ENCODE measurements at regions not wholly inside any gene's neighbourhood (a gene's known extent, or its start where the extent isn't known, plus 50 kb on each side); places are given as distances from the start of the nearest gene placed in this dataset.

- TF ChIP-seq CTCF (conservative IDR thresholded peaks at IDR 0.05 in 1 of 2, IDR thresholded peaks at IDR 0.05 in 1 of 2; ENCODE audit: low read depth in 1 of 2, low read length in 2 of 2) (no peak), EZH2 (IDR thresholded peaks at IDR 0.05; ENCODE audit: low read length, missing control alignments) (no peak)
These were observed 226.8 kb upstream of the SGK1 start for GRCh38 chr6:134544737-134545136.
